ENCODE measurements at regions not wholly inside any gene's neighbourhood (a gene's known extent, or its start where the extent isn't known, plus 50 kb on each side); places are given as distances from the start of the nearest gene placed in this dataset.
"Not testable (repeated sequence)": the region's sequence is repeated elsewhere in the genome, so short reads cannot be mapped to it uniquely, and the experiment has no call there.

DNA sequence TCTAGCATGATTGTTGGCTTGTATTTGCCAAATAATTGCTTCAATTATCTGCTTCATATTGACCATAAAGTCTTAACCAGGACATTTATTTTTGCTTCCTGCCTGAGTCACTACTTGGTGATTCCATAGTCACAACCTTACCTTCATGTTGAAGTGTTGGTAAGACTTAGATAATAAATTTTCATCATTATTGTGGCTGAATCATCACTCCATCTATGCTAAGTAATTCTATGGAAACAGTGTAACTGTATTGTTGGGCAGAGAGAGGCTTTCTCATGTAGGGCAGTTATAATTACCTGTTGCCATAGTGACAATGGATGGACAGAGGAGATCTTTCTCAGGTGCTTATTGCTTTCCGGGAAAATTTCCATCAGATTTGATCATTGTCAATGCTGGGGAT, 330.7 kb upstream of the LRRC3B start:
- no peak for DNase-seq

GRCh38 chr3:26292780-26293179, 329.8 kb upstream of the LRRC3B start:
- no peak for DNase-seq

GRCh38 chr3:26293329-26293844, 329.2 kb upstream of the LRRC3B start:
- DNase-seq = no peak

DNA sequence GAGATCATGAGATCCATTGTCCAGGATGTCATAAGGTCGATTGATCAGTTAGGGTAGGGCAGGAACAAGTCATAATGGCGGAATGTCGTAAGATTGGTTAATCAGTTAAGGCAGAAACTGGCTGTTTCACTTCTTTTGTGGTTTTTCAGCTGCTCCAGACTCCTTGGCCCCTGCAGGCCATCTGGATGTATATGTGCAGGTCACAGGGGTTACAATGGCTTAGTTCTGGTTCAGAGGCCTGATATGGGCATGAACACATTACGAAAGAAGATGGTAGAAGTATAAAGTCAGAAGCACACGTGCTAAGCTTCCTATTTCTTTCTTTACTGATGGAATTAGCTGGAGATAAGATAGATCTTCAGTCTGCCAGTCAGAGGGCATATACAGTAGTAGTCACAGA, 315.4 kb upstream of the LRRC3B start:
- no peak for DNase-seq

GRCh38 chr3:26307787-26308186, 314.8 kb upstream of the LRRC3B start:
- DNase-seq = no peak

DNA sequence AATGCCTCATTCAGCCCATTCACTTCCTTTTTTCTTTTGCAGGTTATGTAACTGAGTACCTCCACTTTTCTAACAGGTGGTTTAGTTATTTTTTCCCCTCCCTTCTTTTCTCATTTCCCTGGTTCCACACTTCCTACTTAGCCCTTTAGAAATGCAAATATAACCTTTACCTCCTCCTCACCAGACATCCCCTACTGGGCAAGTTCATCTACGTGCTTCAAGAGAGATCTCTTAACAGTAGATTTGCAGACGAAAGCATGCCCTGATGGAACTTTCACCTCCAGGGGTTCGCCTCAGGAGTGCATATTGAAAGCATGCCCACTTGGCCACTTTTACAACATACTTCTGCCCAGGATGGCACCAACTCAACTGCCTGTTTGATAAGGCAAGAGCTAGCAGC, 314.1 kb upstream of the LRRC3B start:
- no peak for DNase-seq

DNA sequence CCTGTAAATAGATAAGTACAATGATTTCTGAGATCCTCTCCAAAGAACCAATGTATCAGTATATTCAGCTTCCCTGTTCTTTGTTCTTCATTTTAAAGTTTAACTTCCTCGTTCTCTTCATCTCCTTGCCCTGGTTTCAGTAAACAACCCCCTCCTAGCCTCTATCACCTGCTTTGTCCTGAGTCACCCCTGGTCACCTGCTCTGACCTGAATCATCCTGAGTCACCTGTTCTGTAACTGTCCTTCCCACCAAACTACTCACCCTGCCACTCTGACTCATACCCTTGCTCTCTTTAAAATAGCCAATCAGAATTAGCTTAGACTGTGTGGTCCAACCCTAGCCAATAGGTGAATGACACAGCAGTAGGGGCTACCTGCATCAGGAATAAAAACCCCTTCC, 313.0 kb upstream of the LRRC3B start:
- DNase-seq = not testable (repeated sequence)

GRCh38 chr3:26312816-26313215, 309.8 kb upstream of the LRRC3B start:
- DNase-seq = no peak

DNA sequence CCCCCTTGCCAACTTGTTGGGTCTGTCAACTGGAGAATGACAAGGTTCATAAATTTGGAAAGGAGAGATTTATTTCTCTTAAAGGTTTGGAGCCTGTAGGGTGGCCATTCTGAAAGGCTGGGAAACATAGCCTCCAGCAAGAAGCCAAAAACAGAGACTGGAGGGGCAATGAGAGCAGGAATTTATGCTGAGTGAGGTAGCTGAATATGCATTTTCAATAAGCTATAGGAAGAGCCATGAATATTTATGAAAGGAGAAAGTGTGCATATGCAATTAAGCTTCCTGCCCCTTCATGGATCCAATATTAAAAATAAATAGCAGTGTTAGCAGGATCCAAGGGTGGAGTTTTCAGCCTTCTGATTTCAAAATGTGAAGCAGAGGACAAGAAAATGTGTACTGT, 306.1 kb upstream of the LRRC3B start:
- DNase-seq = no peak

- not testable (repeated sequence) for DNase-seq
Observed at GRCh38 chr3:26323741-26324140, 298.8 kb upstream of the LRRC3B start.

DNA sequence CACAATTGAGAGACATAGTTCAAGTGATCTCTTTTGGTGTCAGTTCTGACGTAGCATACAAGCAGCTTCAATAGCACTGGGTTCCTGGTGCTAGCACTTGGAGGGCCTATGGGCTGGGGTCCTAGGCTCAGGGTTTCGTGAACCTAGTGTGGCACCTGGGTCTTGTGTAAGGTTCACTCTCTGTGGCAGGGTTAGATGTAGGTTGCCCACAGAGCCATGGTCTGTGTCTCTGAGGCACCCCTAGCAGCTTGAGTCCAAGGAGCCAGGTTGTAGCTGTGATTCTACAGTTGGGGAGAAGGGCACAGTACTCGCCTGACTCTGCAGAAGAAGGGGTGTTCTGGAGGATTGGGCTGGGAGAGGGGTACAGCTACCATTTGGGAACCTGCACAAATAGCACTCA, 282.6 kb upstream of the LRRC3B start:
- DNase-seq = no peak

DNA sequence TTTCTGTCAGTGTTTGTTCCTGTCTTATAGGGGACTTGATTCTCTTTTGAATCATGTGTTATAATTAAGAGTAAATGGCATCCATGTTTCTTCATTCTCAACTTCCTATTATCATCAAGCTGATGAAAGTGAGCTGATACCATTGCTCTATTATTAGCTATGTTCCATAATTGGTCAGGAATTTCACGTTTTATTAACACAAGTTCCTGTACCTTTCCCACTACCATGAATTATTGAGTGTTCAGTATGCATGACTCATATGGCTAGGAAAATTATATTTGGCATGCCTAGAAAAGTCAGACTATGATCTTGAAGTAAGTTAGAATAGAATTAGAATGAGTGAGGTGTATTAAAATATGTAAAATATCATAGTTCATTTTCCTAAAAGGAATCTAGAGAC, 278.9 kb upstream of the LRRC3B start:
- no peak for DNase-seq

- no peak for DNase-seq
Observed at GRCh38 chr3:26345613-26346012, 277.0 kb upstream of the LRRC3B start.

DNA sequence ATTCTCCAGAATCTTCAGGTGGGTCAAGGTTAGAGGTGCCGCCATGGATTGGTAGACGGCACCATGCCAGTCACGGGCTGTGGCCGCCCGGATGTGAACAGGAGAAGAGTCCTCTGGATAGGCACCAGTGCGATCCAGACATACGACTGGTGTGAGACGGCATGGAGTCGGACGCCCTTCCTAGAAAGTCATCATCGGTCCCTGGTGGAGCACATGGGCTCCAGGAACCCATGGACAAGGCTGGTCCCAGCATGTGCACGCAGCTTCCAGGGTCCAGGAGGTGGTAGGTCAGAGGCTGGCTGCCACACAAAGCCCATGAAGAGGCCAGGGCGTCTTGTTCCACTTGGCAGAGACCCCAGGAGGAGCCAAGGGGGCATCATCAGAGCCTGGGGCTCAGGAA, 276.1 kb upstream of the LRRC3B start:
- DNase-seq = no peak

DNA sequence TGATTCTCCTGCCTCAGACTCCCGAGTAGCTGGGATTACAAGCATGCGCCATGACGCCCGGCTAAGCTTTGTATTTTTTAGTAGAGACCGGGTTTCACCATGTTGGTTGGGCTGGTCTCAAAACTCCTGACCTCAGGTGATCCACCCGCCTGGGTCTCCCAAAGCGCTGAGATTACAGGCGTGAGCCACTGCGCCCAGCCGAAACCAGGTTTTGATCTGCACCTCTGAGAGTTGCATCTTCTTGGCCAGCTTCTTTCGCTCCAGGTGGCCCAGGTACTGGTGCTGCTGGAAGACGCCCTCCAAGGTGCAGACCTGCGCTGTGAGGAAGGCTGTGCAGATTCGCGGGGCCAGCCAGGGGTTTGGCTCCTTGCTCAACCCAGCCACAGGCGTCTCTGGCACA, 275.4 kb upstream of the LRRC3B start:
- DNase-seq = no peak

DNA sequence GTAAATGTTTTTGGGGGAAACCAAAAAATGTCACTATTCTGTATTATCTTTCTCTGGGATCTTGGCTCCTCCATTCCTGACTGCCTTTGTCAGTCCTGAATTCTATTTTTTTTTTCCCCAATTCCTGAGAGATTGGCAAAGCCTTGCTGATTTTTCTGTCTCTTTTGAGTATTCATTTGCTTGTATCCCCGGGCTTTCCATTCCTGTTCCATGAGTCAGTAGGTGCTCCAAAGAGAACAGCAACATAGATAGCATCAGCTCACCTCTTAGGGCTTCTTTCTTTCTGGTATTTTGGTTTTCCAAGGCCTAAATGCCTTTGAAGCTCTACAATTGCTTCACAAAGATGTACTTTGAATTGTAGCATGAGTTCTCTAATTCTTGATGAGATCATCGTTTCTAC, 271.7 kb upstream of the LRRC3B start:
- no peak for DNase-seq

DNA sequence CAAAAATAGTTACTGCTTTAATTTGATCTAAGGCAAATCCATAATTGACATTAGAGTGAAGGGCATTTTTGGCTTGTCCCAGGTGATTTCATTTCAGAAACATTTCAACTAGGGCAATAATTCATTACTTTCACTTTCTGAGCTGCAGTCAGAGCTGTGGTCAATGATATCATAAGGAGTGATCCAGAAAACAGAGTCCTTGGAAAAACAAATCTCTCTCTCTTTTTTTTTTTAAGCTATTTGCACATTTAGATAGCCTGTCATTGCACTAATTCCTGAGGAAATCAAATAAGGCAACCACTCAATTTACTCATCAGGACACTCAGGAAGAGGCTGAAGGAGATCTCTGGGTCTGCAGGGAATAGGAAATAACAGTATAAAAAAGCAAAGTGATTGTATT, 269.5 kb upstream of the LRRC3B start:
- DNase-seq = no peak

DNA sequence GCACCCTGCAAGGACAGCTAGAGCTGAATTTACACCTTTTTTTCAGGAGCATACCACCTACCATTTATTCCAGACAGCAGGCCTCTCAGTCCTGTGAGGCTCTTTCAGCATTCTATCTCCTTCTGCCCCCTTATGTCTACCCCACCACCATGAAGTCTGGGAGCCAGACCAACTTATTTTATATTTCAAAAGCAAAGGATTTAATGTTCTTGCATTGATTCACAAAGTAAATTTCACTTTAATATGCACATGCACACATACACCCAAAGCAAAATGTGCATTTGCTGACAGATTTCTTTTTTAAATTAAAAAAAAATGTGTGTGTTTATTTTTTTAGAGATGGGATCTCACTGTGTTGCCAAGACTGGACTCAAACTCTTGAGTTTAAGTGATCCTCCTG, 264.2 kb upstream of the LRRC3B start:
- DNase-seq = no peak

- no peak for DNase-seq
Observed at GRCh38 chr3:26365706-26366105, 256.9 kb upstream of the LRRC3B start.

DNA sequence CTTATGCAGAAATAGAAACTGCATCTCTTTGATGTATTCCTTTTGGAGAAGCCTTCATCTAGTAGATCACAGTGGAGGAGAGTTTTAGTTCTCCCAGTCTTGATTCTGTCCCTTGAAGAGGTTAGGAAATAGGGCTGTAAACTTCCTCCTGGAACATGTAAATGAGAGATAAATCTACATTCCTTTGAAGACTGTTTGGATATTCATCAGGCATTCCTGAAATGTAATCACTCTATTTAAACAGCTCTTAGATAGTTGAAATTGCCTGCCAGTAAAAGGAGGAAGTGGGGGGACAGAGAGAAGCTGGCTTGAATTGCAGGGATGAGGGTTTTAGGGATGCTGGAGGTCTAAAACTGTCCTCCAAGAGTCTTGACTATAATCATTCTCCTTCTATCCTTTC, 254.3 kb upstream of the LRRC3B start:
- no peak for DNase-seq

- DNase-seq = no peak
Observed at GRCh38 chr3:26369133-26369532, 253.4 kb upstream of the LRRC3B start.

GRCh38 chr3:26375843-26376530, 246.6 kb upstream of the LRRC3B start:
- DNase-seq = no peak

- no peak for DNase-seq
Observed at GRCh38 chr3:26381411-26381810, 241.2 kb upstream of the LRRC3B start.

DNA sequence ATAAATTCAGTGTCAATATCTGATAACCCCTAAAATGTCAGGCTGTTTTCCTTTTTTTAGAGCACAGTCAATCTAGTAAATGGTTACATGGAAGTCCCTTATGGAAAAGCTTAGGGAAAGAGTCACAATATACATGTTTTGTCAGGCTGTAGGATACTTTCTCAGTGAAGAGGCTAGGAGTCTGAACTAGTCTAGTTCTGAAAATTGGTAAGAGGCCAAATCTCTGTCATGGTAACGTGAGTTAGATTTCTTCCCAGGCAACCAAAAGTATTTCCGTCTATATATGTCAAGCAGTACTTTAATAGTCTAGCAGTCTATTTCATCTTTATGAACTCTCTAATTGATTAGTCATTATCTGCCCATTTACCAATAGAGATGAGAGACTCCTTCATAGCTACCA, 215.9 kb upstream of the LRRC3B start:
- no peak for DNase-seq

DNA sequence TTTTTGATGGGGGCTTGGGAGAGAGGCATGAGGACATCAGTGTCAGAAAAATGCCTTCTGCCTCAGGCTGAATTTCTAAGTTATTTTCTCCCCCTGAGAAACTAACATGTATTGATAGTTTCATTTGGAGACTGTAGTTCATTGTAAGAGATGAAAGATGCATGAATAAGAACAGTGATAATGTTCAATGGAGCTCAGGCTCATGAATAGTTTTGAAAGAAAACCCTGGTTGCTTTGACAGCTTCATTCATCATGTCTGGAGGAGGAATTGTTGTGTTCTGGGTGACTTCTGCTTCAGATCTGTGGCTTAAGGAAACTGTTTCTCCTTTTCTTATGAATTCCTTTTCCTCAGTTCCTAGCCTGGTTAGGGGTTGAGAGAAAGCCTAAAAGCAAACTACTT, 204.0 kb upstream of the LRRC3B start:
- DNase-seq = no peak

Measured in hematopoietic multipotent progenitor cell treated with erythropoietin and hydrocortisone succinate and interleukin-3 and kit ligand, for 4 days (in vitro differentiated cells).